GM23248 (cell line): ENCODE measurements at regions not wholly inside any gene's neighbourhood (a gene's known extent, or its start where the extent isn't known, plus 50 kb on each side); places are given as distances from the start of the nearest gene placed in this dataset.
"Not testable (repeated sequence)": the region's sequence is repeated elsewhere in the genome, so short reads cannot be mapped to it uniquely, and the experiment has no call there.

Experiments
- DNase-seq: peaks from one replicate; pipeline ENCODE4 v3.0.0-alpha.2; 2015
- H2AFZ ChIP-seq: fragments of 200-600 bp; sonication (generic); 2 replicates; pipeline ENCODE4 v1.6.1; 2016; ENCODE audit warnings: antibody characterized with exemption
- H3F3A ChIP-seq: fragments of 200-600 bp; sonication (generic); 2 replicates; pipeline ENCODE4 v1.6.1; 2016; ENCODE audit warnings: mild to moderate bottlenecking, antibody characterized with exemption, mixed run types; ENCODE audit not compliant: insufficient read depth
- H3K27ac ChIP-seq: fragments of 200-600 bp; sonication (generic); 2 replicates; pipeline ENCODE4 v1.5.1; 2016; ENCODE audit warnings: mild to moderate bottlenecking
- H3K27me3 ChIP-seq: fragments of 200-600 bp; sonication (generic); replicated peaks from 2 replicates; pipeline ENCODE4 v1.6.1; 2016; ENCODE audit warnings: mild to moderate bottlenecking; ENCODE audit not compliant: insufficient read depth
- H3K36me3 ChIP-seq: fragments of 200-600 bp; sonication (generic); 2 replicates; pipeline ENCODE4 v1.6.1; 2016; ENCODE audit warnings: low read depth, mild to moderate bottlenecking
- H3K4me1 ChIP-seq: fragments of 200-600 bp; sonication (generic); 2 replicates; pipeline ENCODE4 v1.6.1; 2016; ENCODE audit warnings: mild to moderate bottlenecking; ENCODE audit not compliant: insufficient read depth
- H3K4me2 ChIP-seq: fragments of 200-600 bp; sonication (generic); one replicate; pipeline ENCODE4 v1.6.1; 2016; ENCODE audit warnings: mild to moderate bottlenecking; ENCODE audit not compliant: unreplicated experiment
- H3K4me3 ChIP-seq: fragments of 200-600 bp; sonication (generic); 2 replicates; pipeline ENCODE4 v1.5.1; 2016; ENCODE audit warnings: mild to moderate bottlenecking
- H3K79me2 ChIP-seq: fragments of 200-600 bp; sonication (generic); 2 replicates; pipeline ENCODE4 v1.6.1; 2016; ENCODE audit warnings: mild to moderate bottlenecking; ENCODE audit not compliant: insufficient read depth
- H3K9ac ChIP-seq: fragments of 200-600 bp; sonication (generic); 2 replicates; pipeline ENCODE4 v1.6.1; 2016; ENCODE audit warnings: mild to moderate bottlenecking
- H3K9me2 ChIP-seq: fragments of 200-600 bp; sonication (generic); 2 replicates; pipeline ENCODE4 v1.6.1; 2016; ENCODE audit warnings: mixed run types, mild to moderate bottlenecking, moderate library complexity; ENCODE audit not compliant: insufficient read depth
- H3K9me3 ChIP-seq: fragments of 200-600 bp; sonication (generic); one replicate; pipeline ENCODE4 v1.6.1; 2017; ENCODE audit warnings: low read depth
- H4K20me1 ChIP-seq: fragments of 200-600 bp; sonication (generic); 2 replicates; pipeline ENCODE4 v1.6.0; 2016; ENCODE audit not compliant: insufficient read depth
- EZH2 ChIP-seq: fragments of 200-600 bp; sonication (generic); IDR thresholded peaks from 2 replicates; pipeline ENCODE4 v1.6.1; 2018; ENCODE audit warnings: antibody characterized with exemption, mild to moderate bottlenecking; ENCODE audit not compliant: insufficient read depth, poor library complexity, severe bottlenecking
- EZH2phosphoT487 ChIP-seq: fragments of 200-600 bp; sonication (generic); IDR thresholded peaks from 2 replicates; pipeline ENCODE4 v1.6.1; 2018; ENCODE audit warnings: antibody characterized with exemption, moderate library complexity, mild to moderate bottlenecking, low read depth; ENCODE audit not compliant: insufficient read depth
- WGBS, 2 experiments: methylation state at CpG; one replicate each; pipeline ENCODE4 v1.1.6; 2015 to 2017; ENCODE audit warnings: low lambda C conversion rate in 2 of 2, low coverage in 1 of 2; ENCODE audit errors: missing lambda C conversion rate in 2 of 2; 5-methylcytosine and 5-hydroxymethylcytosine counted together
- in situ Hi-C: fragments of 300-500 bp; cut with MboI; formaldehyde crosslinking; loops from 2 replicates; pipeline ENCODE4 v1.15.0; 2020

- H3K9ac ChIP-seq = no peak overlapping the region
- no peak for DNase-seq
- no peak overlapping the region for H3K4me3 ChIP-seq
- H3K4me2 ChIP-seq = no peak overlapping the region
- H2AFZ ChIP-seq = no peak overlapping the region; the same call in 1 of the 2 replicates
- no peaks in the 10 kb centered on the region for H4K20me1 ChIP-seq
- H3K9me3 ChIP-seq = no peaks in the 10 kb centered on the region
- in situ Hi-C loops = no loop called here
- H3K27me3 ChIP-seq = no peaks in the 10 kb centered on the region
- WGBS, 2 experiments = 100% methylated on average over 1 of the region's 1 CpG
- no peaks in the 10 kb centered on the region for H3K36me3 ChIP-seq
- no peaks in the 10 kb centered on the region for H3K79me2 ChIP-seq
- H3K4me1 ChIP-seq = no peaks in the 10 kb centered on the region
- H3F3A ChIP-seq = no peaks in the 10 kb centered on the region
- no peak overlapping the region for H3K27ac ChIP-seq
- no peaks in the 10 kb centered on the region for H3K9me2 ChIP-seq
- TF ChIP-seq EZH2 (no peak), EZH2phosphoT487 (no peak)
These were observed 150.7 kb upstream of the AGTR1 start for GRCh38 chr3:148546959-148547358.

- Histone ChIP-seq H3F3A (no peaks in the 10 kb centered on the region), H3K27me3 (no peaks in the 10 kb centered on the region), H3K36me3 (no peaks in the 10 kb centered on the region), H3K9ac (no peak overlapping the region), H4K20me1 (no peaks in the 10 kb centered on the region), H3K4me3 (no peak overlapping the region), H3K79me2 (no peaks in the 10 kb centered on the region), H3K4me2 (no peak overlapping the region), H3K9me3 (no peaks in the 10 kb centered on the region), H3K27ac (no peak overlapping the region), H2AFZ (no peak overlapping the region), H3K9me2 (no peaks in the 10 kb centered on the region), H3K4me1 (no peaks in the 10 kb centered on the region)
- in situ Hi-C loops = no loop called here
- 85 to 88% methylated on average over 3 of the region's 3 CpGs for WGBS, 2 experiments
- DNase-seq = peak; percentile 10
- no peak for TF ChIP-seq EZH2phosphoT487
- no peak for TF ChIP-seq EZH2
These were observed 145.9 kb upstream of the AGTR1 start for GRCh38 chr3:148551767-148552260.

DNA sequence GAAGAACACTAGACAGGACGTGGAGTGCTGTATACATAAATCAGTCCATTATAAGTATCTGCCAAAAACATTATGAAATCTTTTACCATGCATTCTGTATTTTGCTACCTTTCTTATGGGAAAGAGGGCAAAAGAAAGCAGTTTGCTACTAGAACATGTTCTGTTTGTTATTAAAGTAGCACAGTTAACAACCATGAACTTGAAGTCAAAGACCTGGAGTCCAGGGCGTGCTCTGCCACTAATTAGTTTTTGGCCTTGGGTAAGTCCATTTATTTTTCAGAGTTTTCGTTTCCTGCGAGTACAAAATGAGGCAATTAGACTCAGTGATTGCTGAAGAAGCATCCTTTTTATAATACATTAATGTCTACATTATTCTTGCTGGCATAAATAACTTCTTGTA is 143.3 kb upstream of the AGTR1 start:
- Histone ChIP-seq H3K4me3 (no peak overlapping the region), H3K27me3 (no peaks in the 10 kb centered on the region), H3F3A (no peaks in the 10 kb centered on the region), H3K4me2 (no peak overlapping the region), H2AFZ (no peak overlapping the region), H3K9ac (no peak overlapping the region), H3K79me2 (no peaks in the 10 kb centered on the region), H3K27ac (no peak overlapping the region), H3K36me3 (no peaks in the 10 kb centered on the region), H4K20me1 (no peaks in the 10 kb centered on the region), H3K9me3 (no peaks in the 10 kb centered on the region), H3K4me1 (no peaks in the 10 kb centered on the region), H3K9me2 (no peaks in the 10 kb centered on the region)
- DNase-seq = no peak
- in situ Hi-C loops = no loop called here
- no peak for TF ChIP-seq EZH2
- no peak for TF ChIP-seq EZH2phosphoT487
- WGBS, 2 experiments = 34 to 39% methylated on average over 4 of the region's 4 CpGs

GRCh38 chr3:148556664-148557063 is 141.0 kb upstream of the AGTR1 start:
- TF ChIP-seq EZH2 (no peak), EZH2phosphoT487 (no peak)
- in situ Hi-C loops = no loop called here
- 86 to 89% methylated on average over 1 of the region's 1 CpG for WGBS, 2 experiments

GRCh38 chr3:148577579-148577978 is 120.1 kb upstream of the AGTR1 start:
- H4K20me1 ChIP-seq, H3K79me2 ChIP-seq, H3K9me2 ChIP-seq, in situ Hi-C loops, DNase-seq, H3K4me2 ChIP-seq, H3K4me3 ChIP-seq, H3K36me3 ChIP-seq, H3K27me3 ChIP-seq, H3K27ac ChIP-seq, H2AFZ ChIP-seq, H3K4me1 ChIP-seq, H3K9me3 ChIP-seq, H3F3A ChIP-seq, H3K9ac ChIP-seq: not testable (repeated sequence)
- WGBS, 2 experiments = 64 to 73% methylated on average over 3 of the region's 3 CpGs

More at GRCh38 chr3:148556664-148557063, 141.0 kb upstream of the AGTR1 start:
- no peaks in the 10 kb centered on the region for H3K79me2 ChIP-seq
- no peak overlapping the region for H3K9ac ChIP-seq
- no peak overlapping the region for H3K4me3 ChIP-seq
- H3F3A ChIP-seq = no peaks in the 10 kb centered on the region
- H3K4me1 ChIP-seq = no peaks in the 10 kb centered on the region
- H2AFZ ChIP-seq = no peak overlapping the region
- no peak overlapping the region for H3K27ac ChIP-seq
- no peaks in the 10 kb centered on the region for H3K9me3 ChIP-seq
- no peaks in the 10 kb centered on the region for H4K20me1 ChIP-seq
- no peaks in the 10 kb centered on the region for H3K27me3 ChIP-seq
- no peaks in the 10 kb centered on the region for H3K36me3 ChIP-seq
- no peak for DNase-seq
- H3K4me2 ChIP-seq = no peak overlapping the region
- H3K9me2 ChIP-seq = no peaks in the 10 kb centered on the region
